Esophagus squamous epithelium (tissue), 5 donors: ENCODE measurements at regions not wholly inside any gene's neighbourhood (a gene's known extent, or its start where the extent isn't known, plus 50 kb on each side); places are given as distances from the start of the nearest gene placed in this dataset.

Source experiments
- DNase-seq: peaks from one replicate; lab custom pipeline; 2025; lab: John Stamatoyannopoulos, UW
- H3K27ac ChIP-seq, 4 donors: fragments of 200-600 bp; sonication (generic); one replicate each; pipeline ENCODE4 v1.5.1; 2016 to 2019; ENCODE audit warnings: mild to moderate bottlenecking in 1 of 4
- H3K27me3 ChIP-seq, 4 donors: fragments of 200-600 bp; sonication (generic); 1 replicate in 3 of 4; 2 replicates in 1 of 4; pipeline versions ENCODE4 v1.5.1 to v1.6.0; 2017 to 2021; ENCODE audit warnings: antibody characterized with exemption in 1 of 4
- H3K36me3 ChIP-seq, 3 donors: fragments of 200-600 bp; sonication (generic); one replicate each; pipeline ENCODE4 v1.5.1; 2016 to 2019
- H3K4me1 ChIP-seq, 3 donors: fragments of 200-600 bp; sonication (generic); one replicate each; pipeline ENCODE4 v1.5.1; 2017 to 2019
- H3K4me3 ChIP-seq, 4 donors: fragments of 200-600 bp; sonication (generic); 1 replicate in 3 of 4; 2 replicates in 1 of 4; pipeline ENCODE4 v1.5.1; 2016 to 2019; ENCODE audit warnings: mild to moderate bottlenecking in 2 of 4, moderate library complexity in 1 of 4
- H3K9me3 ChIP-seq, 3 donors: fragments of 200-600 bp; sonication (generic); one replicate each; pipeline ENCODE4 v1.5.1; 2016 to 2019
- CTCF ChIP-seq, 6 experiments: fragments of 450-650 bp in 4 of 6; fragments of 200-600 bp in 2 of 6; sonication (generic) in 2 of 6; IDR thresholded peaks; one replicate each; pipeline ENCODE4 v1.5.1; 2016 to 2019; ENCODE audit warnings: antibody characterized with exemption in 6 of 6, mild to moderate bottlenecking in 4 of 6, moderate library complexity in 4 of 6
- POLR2A ChIP-seq, 4 donors: fragments of 450-650 bp; IDR thresholded peaks; one replicate each; pipeline ENCODE4 v1.6.1; 2017; ENCODE audit warnings: antibody characterized with exemption in 4 of 4, mild to moderate bottlenecking in 4 of 4, moderate library complexity in 3 of 4
- WGBS, 2 donors: methylation state at CpG; one replicate each; pipeline ENCODE4 v1.1.5; 2018; 5-methylcytosine and 5-hydroxymethylcytosine counted together
- intact Hi-C: fragments of 100-400 bp; cut with DNase I; formaldehyde crosslinking; loops from one replicate; pipeline ENCODE4 v1.15.0; 2022
- donor health status: DM: yes; HTN: yes; CAD: no.

GRCh38 chr1:30359539-30360220, 363.7 kb downstream of the MATN1 start:
- no peak for DNase-seq
- Histone ChIP-seq H3K9me3 (no peaks in the 10 kb centered on the region), H3K27me3 (peaks cover 0 to 26% (median 0%) of the 10 kb centered on the region in 4 donors)

GRCh38 chr1:30358500-30358899, 364.9 kb downstream of the MATN1 start:
- H3K9me3 ChIP-seq = no peaks in the 10 kb centered on the region
- no peak overlapping the region for H3K27ac ChIP-seq
- H3K4me1 ChIP-seq = no peaks in the 10 kb centered on the region
- intact Hi-C loops = no loop called here
- WGBS, 2 donors = 42 to 80% methylated on average over 2 of the region's 3 CpGs
- DNase-seq = no peak
- H3K27me3 ChIP-seq = peaks cover 0 to 24% (median 0%) of the 10 kb centered on the region in 4 donors
- no peaks in the 10 kb centered on the region for H3K36me3 ChIP-seq
- TF ChIP-seq CTCF (IDR thresholded peaks at IDR 0.05) = no peak
- no peak for TF ChIP-seq POLR2A (IDR thresholded peaks at IDR 0.05)
- no peak overlapping the region for H3K4me3 ChIP-seq

More at GRCh38 chr1:30359539-30360220, 363.7 kb downstream of the MATN1 start:
- no peaks in the 10 kb centered on the region for H3K36me3 ChIP-seq
- no peak overlapping the region for H3K4me3 ChIP-seq
- TF ChIP-seq POLR2A (IDR thresholded peaks at IDR 0.05) (no peak), CTCF (IDR thresholded peaks at IDR 0.05) (no peak)
- no peaks in the 10 kb centered on the region for H3K4me1 ChIP-seq
- H3K27ac ChIP-seq = no peak overlapping the region
- intact Hi-C loops = no loop called here
- WGBS, 2 donors = 36 to 65% methylated on average over 3 to 7 of the region's 12 CpGs

GRCh38 chr1:30356839-30357238, 366.5 kb downstream of the MATN1 start:
- DNase-seq = no peak
- H3K4me3 ChIP-seq = no peak overlapping the region
- H3K36me3 ChIP-seq = no peaks in the 10 kb centered on the region
- no peaks in the 10 kb centered on the region for H3K9me3 ChIP-seq
- intact Hi-C loops = no loop called here
- WGBS, 2 donors = 83 to 90% methylated on average over 6 of the region's 6 CpGs
- H3K27me3 ChIP-seq = peaks cover 0 to 14% (median 0%) of the 10 kb centered on the region in 4 donors
- TF ChIP-seq CTCF (IDR thresholded peaks at IDR 0.05) (no peak), POLR2A (IDR thresholded peaks at IDR 0.05) (no peak)
- H3K27ac ChIP-seq = no peak overlapping the region
- no peaks in the 10 kb centered on the region for H3K4me1 ChIP-seq

- H3K27me3 ChIP-seq = peaks cover 0 to 20% (median 0%) of the 10 kb centered on the region in 4 donors
- 0% methylated on average over 1 of the region's 1 CpG for WGBS, 2 donors
- no peak overlapping the region for H3K27ac ChIP-seq
- no peak for DNase-seq
- no peaks in the 10 kb centered on the region for H3K36me3 ChIP-seq
- no peak for TF ChIP-seq CTCF (IDR thresholded peaks at IDR 0.05)
- TF ChIP-seq POLR2A (IDR thresholded peaks at IDR 0.05) = no peak
- H3K4me1 ChIP-seq = no peaks in the 10 kb centered on the region
- H3K4me3 ChIP-seq = no peak overlapping the region
- intact Hi-C loops = no loop called here
- H3K9me3 ChIP-seq = no peaks in the 10 kb centered on the region
Measured at GRCh38 chr1:30354410-30354809, 369.0 kb downstream of the MATN1 start.

- TF ChIP-seq CTCF (IDR thresholded peaks at IDR 0.05) = peak in 1 of 6 experiments; percentile 32
- TF ChIP-seq POLR2A (IDR thresholded peaks at IDR 0.05) = no peak
- DNase-seq = no peak
- intact Hi-C loops = no loop called here
Measured at GRCh38 chr1:30353637-30354036, 369.7 kb downstream of the MATN1 start.

More at GRCh38 chr1:30353637-30354036, 369.7 kb downstream of the MATN1 start:
- H3K36me3 ChIP-seq = no peaks in the 10 kb centered on the region
- H3K4me3 ChIP-seq = no peak overlapping the region
- H3K27me3 ChIP-seq = peaks cover 0 to 14% (median 0%) of the 10 kb centered on the region in 4 donors
- no peaks in the 10 kb centered on the region for H3K4me1 ChIP-seq
- peaks cover 0 to 3% (median 0%) of the 10 kb centered on the region in 3 donors for H3K9me3 ChIP-seq
- no peak overlapping the region for H3K27ac ChIP-seq
